ENCODE measurements at regions not wholly inside any gene's neighbourhood (a gene's known extent, or its start where the extent isn't known, plus 50 kb on each side); places are given as distances from the start of the nearest gene placed in this dataset.
A peak's percentile ranks its signal among the peaks of the same experiment; 100 is the strongest.

DNA sequence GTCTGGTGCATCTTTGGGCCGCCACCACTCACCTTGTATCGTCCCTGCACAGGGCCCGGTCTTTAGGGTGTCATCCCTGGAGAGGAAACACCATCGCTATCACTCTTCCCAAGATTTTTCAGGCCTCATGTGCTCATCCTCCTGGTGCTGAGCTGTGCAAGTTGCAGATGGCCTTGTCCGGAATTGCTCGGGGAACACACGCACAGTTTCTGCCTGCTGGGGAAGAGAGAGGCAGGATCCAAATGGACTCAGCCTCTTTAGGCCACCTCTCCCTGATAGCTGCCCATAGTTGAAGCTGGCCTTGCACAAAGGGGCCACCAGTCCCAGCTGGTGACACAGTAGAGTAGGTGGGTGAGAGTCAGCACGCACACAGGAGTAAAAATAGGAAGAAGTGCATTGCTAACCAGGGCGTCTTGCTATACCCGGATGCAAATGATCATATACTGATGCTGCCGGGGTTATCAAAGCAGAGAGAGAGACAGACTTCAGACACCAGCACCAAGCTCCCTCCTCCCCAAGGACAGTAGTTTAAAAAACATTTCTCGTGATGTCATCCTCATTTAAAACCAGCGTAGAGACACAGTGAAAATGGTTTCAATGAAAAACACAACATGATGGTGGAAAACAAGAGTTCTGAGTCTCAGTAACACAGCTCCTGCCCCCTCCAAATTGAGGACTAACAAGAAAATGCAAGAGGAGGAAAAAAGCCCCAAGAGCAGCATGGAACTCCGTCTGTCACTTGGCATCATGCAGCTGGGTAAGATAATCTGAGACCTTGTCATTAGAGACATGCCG, 147.5 kb upstream of the NCK2 start:
- H3K9me3 ChIP-seq (ENCODE audit: control insufficient read depth in 2 of 2, low read length in 2 of 2): no peaks in the 10 kb centered on the region
- no peaks in the 10 kb centered on the region for H3K9me3 Mint-ChIP-seq
- no peaks in the 10 kb centered on the region for H3K4me1 ChIP-seq (ENCODE audit: control insufficient read depth, insufficient read depth, low read length, poor library complexity, severe bottlenecking)
- DNase-seq (no peak), ATAC-seq (ENCODE audit: low read depth in 2 of 2) (peak in 1 of 2 donors; percentile 16)
- peaks cover 23% of the 10 kb centered on the region for H3K27me3 Mint-ChIP-seq
- H3K27me3 ChIP-seq (ENCODE audit: control insufficient read depth, insufficient read depth, low read length): no peaks in the 10 kb centered on the region
- peak overlapping the region in 1 of 3 donors; percentile 5 for H3K27ac Mint-ChIP-seq
- no peak overlapping the region for H3K4me3 Mint-ChIP-seq
- H3K4me1 Mint-ChIP-seq: peaks cover 0 to 20% (median 2%) of the 10 kb centered on the region in 4 donors
- H3K27ac ChIP-seq (ENCODE audit: insufficient read depth, low read length, poor library complexity, severe bottlenecking): no peak overlapping the region
- H3K36me3 Mint-ChIP-seq: no peaks in the 10 kb centered on the region
- no peak overlapping the region for H3K4me3 ChIP-seq (ENCODE audit: low read depth, low read length)
- H3K36me3 ChIP-seq (ENCODE audit: control insufficient read depth, insufficient read depth, low read length): no peaks in the 10 kb centered on the region

DNA sequence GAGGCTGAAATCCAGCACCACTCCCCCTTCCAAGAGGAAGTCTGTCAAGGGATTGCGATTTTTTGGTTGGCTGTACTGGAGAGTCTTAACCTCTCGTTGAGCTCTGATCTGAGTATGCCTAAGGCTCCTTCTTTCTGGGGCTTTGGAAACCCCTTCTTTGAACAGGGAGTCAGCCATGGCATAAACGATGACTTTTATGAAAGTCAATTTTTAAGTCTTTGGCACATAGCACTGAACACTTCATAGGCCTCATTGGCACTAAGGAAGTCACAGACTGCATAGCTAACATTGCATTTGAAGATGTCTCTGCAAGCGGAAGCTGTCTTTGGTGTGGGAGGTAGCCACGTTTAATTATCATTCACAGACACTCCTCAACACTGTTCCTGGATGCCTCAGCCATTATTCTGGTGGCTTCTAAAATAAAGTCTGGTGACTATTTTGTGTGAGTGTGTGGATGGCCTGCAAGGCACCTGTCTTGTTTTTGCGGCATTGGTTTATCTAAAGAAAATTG, 148.2 kb upstream of the NCK2 start:
- Mint-ChIP-seq H3K27ac (peak overlapping the region in 1 of 3 donors; percentile 5), H3K4me3 (no peak overlapping the region), H3K27me3 (peaks cover 22% of the 10 kb centered on the region), H3K4me1 (peaks cover 0 to 20% (median 2%) of the 10 kb centered on the region in 4 donors), H3K36me3 (no peaks in the 10 kb centered on the region), H3K9me3 (no peaks in the 10 kb centered on the region)
- no peaks in the 10 kb centered on the region for H3K27me3 ChIP-seq (ENCODE audit: control insufficient read depth, insufficient read depth, low read length)
- no peak for ATAC-seq (ENCODE audit: low read depth in 2 of 2)
- no peaks in the 10 kb centered on the region for H3K36me3 ChIP-seq (ENCODE audit: control insufficient read depth, insufficient read depth, low read length)
- no peak overlapping the region for H3K27ac ChIP-seq (ENCODE audit: insufficient read depth, low read length, poor library complexity, severe bottlenecking)
- no peaks in the 10 kb centered on the region for H3K9me3 ChIP-seq (ENCODE audit: control insufficient read depth in 2 of 2, low read length in 2 of 2)
- no peak for DNase-seq
- H3K4me3 ChIP-seq (ENCODE audit: low read depth, low read length): no peak overlapping the region
- no peaks in the 10 kb centered on the region for H3K4me1 ChIP-seq (ENCODE audit: control insufficient read depth, insufficient read depth, low read length, poor library complexity, severe bottlenecking)

DNA sequence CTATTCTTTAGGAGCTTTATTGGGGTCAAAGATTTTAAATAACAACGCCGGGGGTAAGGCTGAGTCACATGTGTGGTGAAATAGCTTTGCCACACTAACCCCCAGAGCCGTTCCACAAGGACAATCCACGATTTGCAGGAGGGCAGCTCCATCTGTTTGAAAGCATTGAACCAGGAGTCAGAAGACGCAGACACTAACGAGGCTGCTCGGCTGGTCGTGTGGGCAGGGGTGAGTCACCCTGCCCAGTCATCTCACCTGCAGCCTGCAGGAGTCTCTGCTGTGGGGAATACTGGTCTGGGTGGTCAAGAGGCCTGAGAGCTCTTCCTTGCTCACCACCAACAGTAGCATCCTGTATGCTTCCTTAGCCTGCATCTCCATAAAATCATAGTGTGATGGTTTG, 149.2 kb upstream of the NCK2 start:
- Histone ChIP-seq H3K9me3 (ENCODE audit: control insufficient read depth in 2 of 2, low read length in 2 of 2) (no peaks in the 10 kb centered on the region), H3K4me3 (ENCODE audit: low read depth, low read length) (no peak overlapping the region), H3K4me1 (ENCODE audit: control insufficient read depth, insufficient read depth, low read length, poor library complexity, severe bottlenecking) (no peaks in the 10 kb centered on the region), H3K27me3 (ENCODE audit: control insufficient read depth, insufficient read depth, low read length) (no peaks in the 10 kb centered on the region), H3K36me3 (ENCODE audit: control insufficient read depth, insufficient read depth, low read length) (no peaks in the 10 kb centered on the region), H3K27ac (ENCODE audit: insufficient read depth, low read length, poor library complexity, severe bottlenecking) (no peak overlapping the region)
- ATAC-seq (ENCODE audit: low read depth in 2 of 2) (no peak), DNase-seq (no peak)
- Mint-ChIP-seq H3K27ac (no peak overlapping the region), H3K4me3 (no peak overlapping the region), H3K9me3 (peaks cover 0 to 4% (median 0%) of the 10 kb centered on the region in 7 donors), H3K4me1 (peaks cover 0 to 20% (median 2%) of the 10 kb centered on the region in 4 donors), H3K36me3 (no peaks in the 10 kb centered on the region), H3K27me3 (peaks cover 15% of the 10 kb centered on the region)

DNA sequence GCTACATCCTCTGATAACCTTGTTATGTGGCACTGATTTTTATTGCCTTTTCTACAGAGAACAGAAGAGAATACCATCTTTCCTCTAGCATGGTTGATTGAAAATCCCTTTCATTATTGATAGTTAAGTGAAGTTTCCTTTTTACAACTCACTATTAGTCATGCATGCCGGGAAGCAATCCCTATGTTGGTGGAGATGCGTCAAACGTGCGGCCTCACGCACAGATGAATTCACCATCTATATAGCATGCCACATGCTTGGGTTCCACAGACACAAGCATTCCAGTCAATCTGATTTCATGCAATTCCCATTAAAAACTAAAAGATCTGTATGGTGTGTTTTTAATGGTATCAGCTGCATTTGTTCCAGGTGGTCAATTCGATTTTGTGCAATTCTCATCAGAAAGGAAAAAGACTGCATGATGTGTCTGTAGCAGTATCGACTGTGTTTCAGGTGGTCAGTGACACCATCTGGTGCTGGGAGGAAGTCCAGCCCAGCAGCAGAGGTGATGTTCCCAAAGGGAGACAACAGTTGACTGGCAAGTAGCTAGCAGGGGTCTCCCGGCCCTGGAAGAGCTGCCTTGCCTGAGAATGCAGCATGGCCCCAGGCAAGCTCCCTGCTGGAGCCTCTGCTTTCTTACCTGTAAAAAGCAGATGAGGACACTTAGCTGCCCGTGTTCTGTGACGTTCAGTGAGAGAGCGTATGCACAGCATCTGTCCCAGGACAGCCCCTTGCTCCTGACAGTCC, 151.3 kb upstream of the NCK2 start:
- no peak overlapping the region for H3K27ac ChIP-seq (ENCODE audit: insufficient read depth, low read length, poor library complexity, severe bottlenecking)
- no peaks in the 10 kb centered on the region for H3K27me3 ChIP-seq (ENCODE audit: control insufficient read depth, insufficient read depth, low read length)
- Mint-ChIP-seq H3K9me3 (peaks cover 0 to 14% (median 0%) of the 10 kb centered on the region in 7 donors), H3K27me3 (peaks cover 10% of the 10 kb centered on the region), H3K4me3 (no peak overlapping the region), H3K4me1 (peaks cover 0 to 14% (median 2%) of the 10 kb centered on the region in 4 donors), H3K36me3 (peaks cover 6% of the 10 kb centered on the region), H3K27ac (no peak overlapping the region)
- H3K4me1 ChIP-seq (ENCODE audit: control insufficient read depth, insufficient read depth, low read length, poor library complexity, severe bottlenecking): no peaks in the 10 kb centered on the region
- H3K36me3 ChIP-seq (ENCODE audit: control insufficient read depth, insufficient read depth, low read length): no peaks in the 10 kb centered on the region
- DNase-seq: no peak
- ATAC-seq (ENCODE audit: low read depth in 2 of 2): no peak
- no peak overlapping the region for H3K4me3 ChIP-seq (ENCODE audit: low read depth, low read length)
- H3K9me3 ChIP-seq (ENCODE audit: control insufficient read depth in 2 of 2, low read length in 2 of 2): peaks cover 4 to 11% of the 10 kb centered on the region in 2 experiments

DNA sequence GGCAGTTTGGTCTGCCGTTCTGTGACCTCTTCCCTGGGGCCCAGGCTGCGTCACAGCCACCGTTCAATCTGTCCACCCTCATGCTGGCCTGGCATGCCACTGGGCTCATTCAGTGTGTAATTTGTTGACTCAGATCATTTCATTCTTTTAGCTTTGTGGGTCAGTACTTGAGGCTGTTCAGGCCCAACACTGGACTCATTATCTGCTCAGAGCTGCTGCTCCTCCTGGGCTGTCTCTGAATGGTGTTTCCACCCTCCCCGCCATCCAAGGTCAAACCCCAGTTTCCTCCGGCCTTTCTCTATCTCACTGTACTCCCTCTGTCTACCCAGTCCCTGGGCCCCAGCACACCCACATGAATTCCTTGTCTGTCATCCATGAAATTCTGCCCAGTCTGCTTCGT, 152.4 kb upstream of the NCK2 start:
- Mint-ChIP-seq H3K4me3 (no peak overlapping the region), H3K4me1 (peaks cover 0 to 9% (median 2%) of the 10 kb centered on the region in 4 donors), H3K27me3 (peaks cover 10% of the 10 kb centered on the region), H3K27ac (peak overlapping the region in 2 of 3 donors; percentile 33 to 84), H3K9me3 (peaks cover 0 to 16% (median 2%) of the 10 kb centered on the region in 7 donors), H3K36me3 (peaks cover 6% of the 10 kb centered on the region)
- H3K27ac ChIP-seq (ENCODE audit: insufficient read depth, low read length, poor library complexity, severe bottlenecking): no peak overlapping the region
- ATAC-seq (ENCODE audit: low read depth in 2 of 2) (no peak), DNase-seq (no peak)
- H3K27me3 ChIP-seq (ENCODE audit: control insufficient read depth, insufficient read depth, low read length): no peaks in the 10 kb centered on the region
- peaks cover 4 to 11% of the 10 kb centered on the region in 2 experiments for H3K9me3 ChIP-seq (ENCODE audit: control insufficient read depth in 2 of 2, low read length in 2 of 2)
- H3K4me3 ChIP-seq (ENCODE audit: low read depth, low read length): no peak overlapping the region
- H3K4me1 ChIP-seq (ENCODE audit: control insufficient read depth, insufficient read depth, low read length, poor library complexity, severe bottlenecking): no peaks in the 10 kb centered on the region
- H3K36me3 ChIP-seq (ENCODE audit: control insufficient read depth, insufficient read depth, low read length): no peaks in the 10 kb centered on the region

DNA sequence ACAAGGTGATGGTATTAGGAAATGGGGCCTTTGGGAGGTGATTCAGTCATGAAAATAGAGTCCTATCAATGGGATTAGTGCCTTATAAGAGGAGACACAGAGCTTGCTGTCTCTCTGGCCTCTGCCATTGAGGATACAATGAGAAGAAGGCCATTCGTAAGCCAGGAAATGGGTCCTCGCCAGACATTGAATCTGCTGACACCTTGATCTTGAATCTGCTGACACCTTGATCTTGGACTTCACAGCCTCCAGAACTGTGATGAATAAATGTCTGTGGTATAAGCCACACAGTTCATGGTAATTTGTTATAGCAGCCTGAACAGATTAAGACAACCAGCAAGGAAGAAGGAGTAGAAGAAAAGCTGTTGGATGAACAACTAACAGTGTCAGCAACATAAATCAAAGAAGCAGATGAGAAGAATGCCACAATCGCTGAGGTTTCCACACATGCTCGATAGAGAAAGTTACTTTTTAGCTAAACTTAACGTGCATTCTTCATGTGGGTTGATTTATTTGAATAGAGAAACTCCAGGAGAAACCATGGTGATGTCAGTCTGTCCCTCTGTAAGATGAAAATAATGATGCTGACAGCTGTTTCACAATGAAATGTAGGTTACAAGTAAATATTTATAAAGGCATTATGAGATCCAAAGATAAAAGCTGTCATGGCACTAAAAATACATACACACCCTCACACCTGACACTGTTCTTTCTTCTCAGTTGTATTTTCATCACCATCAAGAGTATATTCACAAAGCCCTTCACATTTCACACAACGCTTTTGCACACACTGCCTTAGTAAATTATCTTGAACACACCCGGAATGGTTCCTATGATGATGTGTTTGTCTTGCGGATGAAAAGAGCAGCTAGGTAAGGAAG, 153.7 kb upstream of the NCK2 start:
- DNase-seq: no peak
- peaks cover 6% of the 10 kb centered on the region for H3K36me3 Mint-ChIP-seq

DNA sequence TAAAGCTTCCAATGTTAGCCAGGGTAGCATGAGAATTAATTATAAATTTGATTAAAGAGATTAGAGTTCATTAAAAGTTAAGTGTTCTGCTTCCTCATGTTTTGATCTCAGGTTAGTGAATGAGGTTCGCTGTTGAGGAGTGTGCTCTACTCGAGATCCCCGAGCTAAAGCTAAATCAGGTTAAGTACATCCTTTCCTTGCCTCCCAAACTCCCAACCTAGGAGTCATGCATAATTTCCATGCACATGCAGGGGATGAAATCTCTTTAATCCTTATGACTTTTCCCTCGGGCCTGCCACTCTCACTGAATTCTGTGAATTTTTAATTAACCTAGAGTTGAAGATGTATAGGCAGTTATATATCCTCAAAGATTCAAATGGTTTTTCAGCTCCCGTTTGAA, 156.1 kb upstream of the NCK2 start:
- Mint-ChIP-seq H3K9me3 (peaks cover 0 to 18% (median 4%) of the 10 kb centered on the region in 7 donors), H3K4me3 (no peak overlapping the region), H3K27ac (no peak overlapping the region), H3K36me3 (peaks cover 14% of the 10 kb centered on the region), H3K4me1 (peaks cover 0 to 12% (median 7%) of the 10 kb centered on the region in 4 donors), H3K27me3 (peaks cover 10% of the 10 kb centered on the region)
- DNase-seq: no peak
- Histone ChIP-seq H3K36me3 (ENCODE audit: control insufficient read depth, insufficient read depth, low read length) (no peaks in the 10 kb centered on the region), H3K27me3 (ENCODE audit: control insufficient read depth, insufficient read depth, low read length) (no peaks in the 10 kb centered on the region), H3K4me3 (ENCODE audit: low read depth, low read length) (no peak overlapping the region), H3K27ac (ENCODE audit: insufficient read depth, low read length, poor library complexity, severe bottlenecking) (no peak overlapping the region), H3K9me3 (ENCODE audit: control insufficient read depth in 2 of 2, low read length in 2 of 2) (peaks cover 4 to 11% of the 10 kb centered on the region in 2 experiments), H3K4me1 (ENCODE audit: control insufficient read depth, insufficient read depth, low read length, poor library complexity, severe bottlenecking) (no peaks in the 10 kb centered on the region)
- no peak for ATAC-seq (ENCODE audit: low read depth in 2 of 2)

More for the DNA sequence above, 153.7 kb upstream of the NCK2 start:
- no peaks in the 10 kb centered on the region for H3K4me1 ChIP-seq (ENCODE audit: control insufficient read depth, insufficient read depth, low read length, poor library complexity, severe bottlenecking)
- Mint-ChIP-seq H3K9me3 (peaks cover 0 to 18% (median 2%) of the 10 kb centered on the region in 7 donors), H3K27me3 (peaks cover 10% of the 10 kb centered on the region), H3K4me3 (no peak overlapping the region), H3K27ac (peak overlapping the region in 1 of 3 donors; percentile 56), H3K4me1 (peaks cover 0 to 4% (median 0%) of the 10 kb centered on the region in 4 donors)
- H3K27ac ChIP-seq (ENCODE audit: insufficient read depth, low read length, poor library complexity, severe bottlenecking): no peak overlapping the region
- H3K4me3 ChIP-seq (ENCODE audit: low read depth, low read length): no peak overlapping the region
- no peaks in the 10 kb centered on the region for H3K36me3 ChIP-seq (ENCODE audit: control insufficient read depth, insufficient read depth, low read length)
- H3K9me3 ChIP-seq (ENCODE audit: control insufficient read depth in 2 of 2, low read length in 2 of 2): peaks cover 4 to 11% of the 10 kb centered on the region in 2 experiments
- H3K27me3 ChIP-seq (ENCODE audit: control insufficient read depth, insufficient read depth, low read length): no peaks in the 10 kb centered on the region
- no peak for ATAC-seq (ENCODE audit: low read depth in 2 of 2)
